GM23338 (cell line): ENCODE measurements at regions not wholly inside any gene's neighbourhood (a gene's known extent, or its start where the extent isn't known, plus 50 kb on each side); places are given as distances from the start of the nearest gene placed in this dataset.

ENCODE experiments used
- ATAC-seq: fragments of 200-7000 bp; cut with Tn5 transposase; 3 replicates; pipeline ENCODE4 v1.9.1; 2020
- DNase-seq: peaks from one replicate; pipeline ENCODE4 v3.0.0-alpha.2; 2015; ENCODE audit warnings: low spot score
- H2AFZ ChIP-seq: fragments of 200-600 bp; sonication (generic); 2 replicates; pipeline ENCODE4 v1.8.0; 2016; ENCODE audit warnings: antibody characterized with exemption, mild to moderate bottlenecking, moderate library complexity
- H3F3A ChIP-seq: fragments of 200-600 bp; sonication (generic); replicated peaks from 2 replicates; pipeline ENCODE4 v1.8.0; 2017; ENCODE audit warnings: antibody characterized with exemption, mixed run types, low read depth
- H3K27ac ChIP-seq: fragments of 200-600 bp; sonication (generic); 2 replicates; pipeline ENCODE4 v1.6.1; 2016; ENCODE audit warnings: low read depth
- H3K27me3 ChIP-seq: fragments of 200-600 bp; sonication (generic); 2 replicates; pipeline ENCODE4 v1.8.0; 2016; ENCODE audit warnings: mild to moderate bottlenecking, mixed run types, moderate library complexity; ENCODE audit not compliant: insufficient read depth
- H3K36me3 ChIP-seq: fragments of 200-600 bp; sonication (generic); 2 replicates; pipeline ENCODE4 v1.8.0; 2016; ENCODE audit warnings: mild to moderate bottlenecking; ENCODE audit not compliant: insufficient read depth
- H3K4me1 ChIP-seq: fragments of 200-600 bp; sonication (generic); 2 replicates; pipeline ENCODE4 v1.8.0; 2016; ENCODE audit warnings: mild to moderate bottlenecking, moderate library complexity; ENCODE audit not compliant: insufficient read depth
- H3K4me2 ChIP-seq: fragments of 200-600 bp; sonication (generic); 2 replicates; pipeline ENCODE4 v1.7.1; 2017; ENCODE audit warnings: mixed run types
- H3K4me3 ChIP-seq: fragments of 200-600 bp; sonication (generic); 2 replicates; pipeline ENCODE4 v1.6.1; 2016; ENCODE audit warnings: mixed run types
- H3K79me2 ChIP-seq: fragments of 200-600 bp; sonication (generic); replicated peaks from 2 replicates; pipeline ENCODE4 v1.8.0; 2017; ENCODE audit warnings: mild to moderate bottlenecking; ENCODE audit not compliant: insufficient read depth
- H3K9me2 ChIP-seq: fragments of 200-600 bp; sonication (generic); 2 replicates; pipeline ENCODE4 v1.8.0; 2017; ENCODE audit not compliant: insufficient read depth
- H4K20me1 ChIP-seq: fragments of 200-600 bp; sonication (generic); replicated peaks from 2 replicates; pipeline ENCODE4 v1.8.0; 2017; ENCODE audit warnings: mild to moderate bottlenecking; ENCODE audit not compliant: insufficient read depth
- H3K27ac Mint-ChIP-seq: 2 replicates; pipeline ENCODE4 v1.8.0; 2020; ENCODE audit warnings: inconsistent platforms, mild to moderate bottlenecking, moderate library complexity, mixed read lengths
- H3K27me3 Mint-ChIP-seq: 3 replicates; pipeline ENCODE4 v1.8.0; 2022; ENCODE audit warnings: low read depth, mild to moderate bottlenecking, moderate library complexity, mixed read lengths, inconsistent platforms; ENCODE audit not compliant: insufficient read depth, poor library complexity
- H3K36me3 Mint-ChIP-seq: 3 replicates; pipeline ENCODE4 v1.8.0; 2021; ENCODE audit warnings: low read depth, mild to moderate bottlenecking, inconsistent platforms, moderate library complexity, mixed read lengths
- H3K4me1 Mint-ChIP-seq: 3 replicates; pipeline ENCODE4 v1.8.0; 2020; ENCODE audit warnings: mild to moderate bottlenecking, inconsistent platforms, mixed read lengths
- H3K4me3 Mint-ChIP-seq: 3 replicates; pipeline ENCODE4 v1.8.0; 2021; ENCODE audit warnings: moderate library complexity, mild to moderate bottlenecking, inconsistent platforms, mixed read lengths
- H3K9me3 Mint-ChIP-seq: 3 replicates; pipeline ENCODE4 v1.8.0; 2020; ENCODE audit warnings: moderate library complexity, mild to moderate bottlenecking, inconsistent platforms, mixed read lengths
- CREB1 ChIP-seq: fragments of 250-450 bp; sonication (Bioruptor Pico); IDR thresholded peaks from 2 replicates; pipeline ENCODE4 v1.5.0; 2020; ENCODE audit warnings: low read depth, mild to moderate bottlenecking, moderate library complexity
- EZH2 ChIP-seq: fragments of 200-600 bp; sonication (generic); IDR thresholded peaks from one replicate; pipeline ENCODE4 v1.8.0; 2017; ENCODE audit warnings: antibody characterized with exemption, mild to moderate bottlenecking, low read depth; ENCODE audit not compliant: unreplicated experiment
- EZH2phosphoT487 ChIP-seq: fragments of 200-600 bp; sonication (generic); IDR thresholded peaks from one replicate; pipeline ENCODE4 v1.8.1; 2018; ENCODE audit warnings: antibody characterized with exemption; ENCODE audit not compliant: unreplicated experiment
- JUNB ChIP-seq: IDR thresholded peaks from one replicate; pipeline ENCODE4 v1.6.1; 2016; ENCODE audit warnings: antibody characterized with exemption; ENCODE audit not compliant: unreplicated experiment
- NANOG ChIP-seq: IDR thresholded peaks from 2 replicates; pipeline ENCODE4 v1.6.1; 2016; ENCODE audit warnings: antibody characterized with exemption, borderline replicate concordance
- POLR2AphosphoS5 ChIP-seq: IDR thresholded peaks from 2 replicates; pipeline ENCODE4 v1.6.1; 2016; ENCODE audit warnings: antibody characterized with exemption, low read depth
- STAT1 ChIP-seq: IDR thresholded peaks from one replicate; pipeline ENCODE4 v1.6.1; 2016; ENCODE audit warnings: antibody characterized with exemption; ENCODE audit not compliant: unreplicated experiment
- ZNF114 ChIP-seq: fragments of 250-450 bp; sonication (Bioruptor Pico); IDR thresholded peaks from 2 replicates; pipeline ENCODE4 v1.5.0; 2020; ENCODE audit warnings: mild to moderate bottlenecking, moderate library complexity
- ZNF331 ChIP-seq: fragments of 250-450 bp; sonication (Bioruptor Pico); IDR thresholded peaks from 2 replicates; pipeline ENCODE4 v1.5.0; 2020; ENCODE audit warnings: low read depth, mild to moderate bottlenecking, moderate library complexity
- TF ChIP-seq, protein P1 (sequence below): IDR thresholded peaks from 2 replicates; pipeline ENCODE4 v1.6.1; 2016; ENCODE audit warnings: antibody characterized with exemption
- TF ChIP-seq, protein P2 (sequence below): IDR thresholded peaks from one replicate; pipeline ENCODE4 v1.6.1; 2018; ENCODE audit warnings: antibody characterized with exemption; ENCODE audit not compliant: unreplicated experiment
- TF ChIP-seq, protein P3 (sequence below), 2 experiments: fragments of 200-600 bp in 1 of 2; sonication (generic) in 1 of 2; conservative IDR thresholded peaks; 2 replicates each; pipeline versions ENCODE4 v1.5.1 to v1.6.1; 2016 to 2017; ENCODE audit warnings: antibody characterized with exemption in 2 of 2, low read depth in 2 of 2, mild to moderate bottlenecking in 2 of 2, moderate library complexity in 1 of 2

- peaks cover 8% of the 10 kb centered on the region; the same call in 1 of the 3 replicates for H3K36me3 Mint-ChIP-seq
- no peaks in the 10 kb centered on the region for H3K36me3 ChIP-seq
- no peak overlapping the region for H3K27ac ChIP-seq
- no peaks in the 10 kb centered on the region for H3K27me3 ChIP-seq
- no peaks in the 10 kb centered on the region for H3K79me2 ChIP-seq
- H3K4me3 Mint-ChIP-seq: no peak overlapping the region
- H3K4me2 ChIP-seq: no peak overlapping the region
- no peaks in the 10 kb centered on the region for H4K20me1 ChIP-seq
- H3K4me3 ChIP-seq: no peak overlapping the region
- H3K4me1 ChIP-seq: no peaks in the 10 kb centered on the region
- H3K9me3 Mint-ChIP-seq: peaks cover 13% of the 10 kb centered on the region
- TF ChIP-seq NANOG: no peak
- TF ChIP-seq, protein P1, sequence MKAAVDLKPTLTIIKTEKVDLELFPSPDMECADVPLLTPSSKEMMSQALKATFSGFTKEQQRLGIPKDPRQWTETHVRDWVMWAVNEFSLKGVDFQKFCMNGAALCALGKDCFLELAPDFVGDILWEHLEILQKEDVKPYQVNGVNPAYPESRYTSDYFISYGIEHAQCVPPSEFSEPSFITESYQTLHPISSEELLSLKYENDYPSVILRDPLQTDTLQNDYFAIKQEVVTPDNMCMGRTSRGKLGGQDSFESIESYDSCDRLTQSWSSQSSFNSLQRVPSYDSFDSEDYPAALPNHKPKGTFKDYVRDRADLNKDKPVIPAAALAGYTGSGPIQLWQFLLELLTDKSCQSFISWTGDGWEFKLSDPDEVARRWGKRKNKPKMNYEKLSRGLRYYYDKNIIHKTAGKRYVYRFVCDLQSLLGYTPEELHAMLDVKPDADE: no peak
- TF ChIP-seq ZNF331 (CRISPR knock-in tag): no peak
- TF ChIP-seq, protein P2, sequence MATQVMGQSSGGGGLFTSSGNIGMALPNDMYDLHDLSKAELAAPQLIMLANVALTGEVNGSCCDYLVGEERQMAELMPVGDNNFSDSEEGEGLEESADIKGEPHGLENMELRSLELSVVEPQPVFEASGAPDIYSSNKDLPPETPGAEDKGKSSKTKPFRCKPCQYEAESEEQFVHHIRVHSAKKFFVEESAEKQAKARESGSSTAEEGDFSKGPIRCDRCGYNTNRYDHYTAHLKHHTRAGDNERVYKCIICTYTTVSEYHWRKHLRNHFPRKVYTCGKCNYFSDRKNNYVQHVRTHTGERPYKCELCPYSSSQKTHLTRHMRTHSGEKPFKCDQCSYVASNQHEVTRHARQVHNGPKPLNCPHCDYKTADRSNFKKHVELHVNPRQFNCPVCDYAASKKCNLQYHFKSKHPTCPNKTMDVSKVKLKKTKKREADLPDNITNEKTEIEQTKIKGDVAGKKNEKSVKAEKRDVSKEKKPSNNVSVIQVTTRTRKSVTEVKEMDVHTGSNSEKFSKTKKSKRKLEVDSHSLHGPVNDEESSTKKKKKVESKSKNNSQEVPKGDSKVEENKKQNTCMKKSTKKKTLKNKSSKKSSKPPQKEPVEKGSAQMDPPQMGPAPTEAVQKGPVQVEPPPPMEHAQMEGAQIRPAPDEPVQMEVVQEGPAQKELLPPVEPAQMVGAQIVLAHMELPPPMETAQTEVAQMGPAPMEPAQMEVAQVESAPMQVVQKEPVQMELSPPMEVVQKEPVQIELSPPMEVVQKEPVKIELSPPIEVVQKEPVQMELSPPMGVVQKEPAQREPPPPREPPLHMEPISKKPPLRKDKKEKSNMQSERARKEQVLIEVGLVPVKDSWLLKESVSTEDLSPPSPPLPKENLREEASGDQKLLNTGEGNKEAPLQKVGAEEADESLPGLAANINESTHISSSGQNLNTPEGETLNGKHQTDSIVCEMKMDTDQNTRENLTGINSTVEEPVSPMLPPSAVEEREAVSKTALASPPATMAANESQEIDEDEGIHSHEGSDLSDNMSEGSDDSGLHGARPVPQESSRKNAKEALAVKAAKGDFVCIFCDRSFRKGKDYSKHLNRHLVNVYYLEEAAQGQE: no peak
- no peak for TF ChIP-seq JUNB
- TF ChIP-seq EZH2phosphoT487: no peak
- no peak for TF ChIP-seq STAT1
- TF ChIP-seq CREB1 (CRISPR knock-in tag): no peak
- TF ChIP-seq EZH2: no peak
- no peak for TF ChIP-seq ZNF114 (CRISPR knock-in tag)
- no peak overlapping the region for H2AFZ ChIP-seq
- ATAC-seq (no peak), DNase-seq (no peak)
- H3K4me1 Mint-ChIP-seq: no peaks in the 10 kb centered on the region; the same call in 2 of the 3 replicates
- H3K9me2 ChIP-seq: peaks cover 24% of the 10 kb centered on the region; the same call in 1 of the 2 replicates
- H3F3A ChIP-seq: no peaks in the 10 kb centered on the region
- no peak overlapping the region for H3K27ac Mint-ChIP-seq
- peaks cover 12% of the 10 kb centered on the region for H3K27me3 Mint-ChIP-seq
These were observed 120.6 kb downstream of the EN1 start for GRCh38 chr2:118726821-118727220.

GRCh38 chr2:118723394-118723793 is 124.1 kb downstream of the EN1 start:
- H3K79me2 ChIP-seq: no peaks in the 10 kb centered on the region
- H3K4me3 ChIP-seq: no peak overlapping the region
- H3K9me2 ChIP-seq: peaks cover 16% of the 10 kb centered on the region; the same call in 1 of the 2 replicates
- Mint-ChIP-seq H3K36me3 (peaks cover 8% of the 10 kb centered on the region; the same call in 1 of the 3 replicates), H3K9me3 (peaks cover 13% of the 10 kb centered on the region), H3K27ac (no peak overlapping the region), H3K27me3 (peaks cover 8% of the 10 kb centered on the region), H3K4me1 (peaks cover 2% of the 10 kb centered on the region), H3K4me3 (no peak overlapping the region)
- no peaks in the 10 kb centered on the region for H3F3A ChIP-seq
- H4K20me1 ChIP-seq: no peaks in the 10 kb centered on the region
- H3K27me3 ChIP-seq: no peaks in the 10 kb centered on the region
- H3K36me3 ChIP-seq: no peaks in the 10 kb centered on the region
- DNase-seq (no peak), ATAC-seq (no peak)
- H3K4me2 ChIP-seq: no peak overlapping the region
- H3K4me1 ChIP-seq: no peaks in the 10 kb centered on the region
- no peak overlapping the region for H3K27ac ChIP-seq
- H2AFZ ChIP-seq: no peak overlapping the region
- TF ChIP-seq NANOG: no peak
- TF ChIP-seq, protein P2: no peak
- TF ChIP-seq ZNF331 (CRISPR knock-in tag): no peak
- TF ChIP-seq, protein P3, sequence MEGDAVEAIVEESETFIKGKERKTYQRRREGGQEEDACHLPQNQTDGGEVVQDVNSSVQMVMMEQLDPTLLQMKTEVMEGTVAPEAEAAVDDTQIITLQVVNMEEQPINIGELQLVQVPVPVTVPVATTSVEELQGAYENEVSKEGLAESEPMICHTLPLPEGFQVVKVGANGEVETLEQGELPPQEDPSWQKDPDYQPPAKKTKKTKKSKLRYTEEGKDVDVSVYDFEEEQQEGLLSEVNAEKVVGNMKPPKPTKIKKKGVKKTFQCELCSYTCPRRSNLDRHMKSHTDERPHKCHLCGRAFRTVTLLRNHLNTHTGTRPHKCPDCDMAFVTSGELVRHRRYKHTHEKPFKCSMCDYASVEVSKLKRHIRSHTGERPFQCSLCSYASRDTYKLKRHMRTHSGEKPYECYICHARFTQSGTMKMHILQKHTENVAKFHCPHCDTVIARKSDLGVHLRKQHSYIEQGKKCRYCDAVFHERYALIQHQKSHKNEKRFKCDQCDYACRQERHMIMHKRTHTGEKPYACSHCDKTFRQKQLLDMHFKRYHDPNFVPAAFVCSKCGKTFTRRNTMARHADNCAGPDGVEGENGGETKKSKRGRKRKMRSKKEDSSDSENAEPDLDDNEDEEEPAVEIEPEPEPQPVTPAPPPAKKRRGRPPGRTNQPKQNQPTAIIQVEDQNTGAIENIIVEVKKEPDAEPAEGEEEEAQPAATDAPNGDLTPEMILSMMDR (conservative IDR thresholded peaks at IDR 0.05; ENCODE audit: low read depth in 2 of 2): no peak
- TF ChIP-seq EZH2phosphoT487: no peak
- TF ChIP-seq POLR2AphosphoS5: no peak
- no peak for TF ChIP-seq CREB1 (CRISPR knock-in tag)
- TF ChIP-seq, protein P1: no peak
- no peak for TF ChIP-seq STAT1
- TF ChIP-seq EZH2: no peak
- no peak for TF ChIP-seq ZNF114 (CRISPR knock-in tag)
